ENCODE measurements at regions not wholly inside any gene's neighbourhood (a gene's known extent, or its start where the extent isn't known, plus 50 kb on each side); places are given as distances from the start of the nearest gene placed in this dataset.

DNA sequence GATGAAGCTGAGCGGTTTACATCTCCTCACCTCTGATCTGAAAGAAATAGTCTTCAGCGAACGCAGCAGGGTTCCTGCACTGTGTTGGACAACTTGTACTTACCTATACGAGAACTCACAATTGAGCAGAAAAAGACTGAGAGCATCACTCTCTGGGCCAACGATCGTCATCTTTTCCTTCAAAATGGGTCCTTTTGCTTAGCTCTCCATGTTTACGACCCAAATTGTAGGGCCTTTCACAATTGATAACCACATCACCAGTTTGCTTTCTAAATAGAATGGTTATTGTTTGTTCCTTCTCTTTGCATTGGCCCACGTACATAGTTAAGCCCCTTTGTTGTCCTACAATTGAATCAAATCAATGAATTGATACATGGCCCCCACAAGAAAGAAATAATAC, 110.0 kb upstream of the DMRT1 start:
- CTCF ChIA-PET: no interaction called here
- H3K4me2 ChIP-seq (ENCODE audit: low read depth, low read length): no peak overlapping the region
- H4K8ac ChIP-seq (ENCODE audit: low read depth in 2 of 2, low read length in 2 of 2): no peak overlapping the region
- TF ChIP-seq MAFK (IDR thresholded peaks at IDR 0.05; ENCODE audit: low read depth, low read length): no peak
- no peak for TF ChIP-seq MAZ (IDR thresholded peaks at IDR 0.05; ENCODE audit: borderline replicate concordance, low read depth, low read length)
- TF ChIP-seq, protein P1, sequence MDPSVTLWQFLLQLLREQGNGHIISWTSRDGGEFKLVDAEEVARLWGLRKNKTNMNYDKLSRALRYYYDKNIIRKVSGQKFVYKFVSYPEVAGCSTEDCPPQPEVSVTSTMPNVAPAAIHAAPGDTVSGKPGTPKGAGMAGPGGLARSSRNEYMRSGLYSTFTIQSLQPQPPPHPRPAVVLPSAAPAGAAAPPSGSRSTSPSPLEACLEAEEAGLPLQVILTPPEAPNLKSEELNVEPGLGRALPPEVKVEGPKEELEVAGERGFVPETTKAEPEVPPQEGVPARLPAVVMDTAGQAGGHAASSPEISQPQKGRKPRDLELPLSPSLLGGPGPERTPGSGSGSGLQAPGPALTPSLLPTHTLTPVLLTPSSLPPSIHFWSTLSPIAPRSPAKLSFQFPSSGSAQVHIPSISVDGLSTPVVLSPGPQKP (IDR thresholded peaks at IDR 0.05; ENCODE audit: borderline replicate concordance, low read depth, low read length): no peak
- no peak for TF ChIP-seq CHD1 (IDR thresholded peaks at IDR 0.05; ENCODE audit: low read depth, low read length)
- TF ChIP-seq, protein P2, sequence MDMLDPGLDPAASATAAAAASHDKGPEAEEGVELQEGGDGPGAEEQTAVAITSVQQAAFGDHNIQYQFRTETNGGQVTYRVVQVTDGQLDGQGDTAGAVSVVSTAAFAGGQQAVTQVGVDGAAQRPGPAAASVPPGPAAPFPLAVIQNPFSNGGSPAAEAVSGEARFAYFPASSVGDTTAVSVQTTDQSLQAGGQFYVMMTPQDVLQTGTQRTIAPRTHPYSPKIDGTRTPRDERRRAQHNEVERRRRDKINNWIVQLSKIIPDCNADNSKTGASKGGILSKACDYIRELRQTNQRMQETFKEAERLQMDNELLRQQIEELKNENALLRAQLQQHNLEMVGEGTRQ (IDR thresholded peaks at IDR 0.05; ENCODE audit: low read depth, low read length): no peak
- TF ChIP-seq MXI1 (IDR thresholded peaks at IDR 0.05; ENCODE audit: borderline replicate concordance, low read depth, low read length): no peak
- TF ChIP-seq POLR2A (IDR thresholded peaks at IDR 0.05; ENCODE audit: low read depth, low read length): no peak
- TF ChIP-seq BHLHE40 (IDR thresholded peaks at IDR 0.05; ENCODE audit: low read depth, low read length): no peak
- no peak for TF ChIP-seq NFE2L2 (IDR thresholded peaks at IDR 0.05; ENCODE audit: low read depth, low read length)
- BruUV-seq (replicated peaks): no TSS peak
- H2AFZ ChIP-seq (replicated peaks; ENCODE audit: low read length, poor library complexity): no peak overlapping the region
- H3K9me1 ChIP-seq (ENCODE audit: insufficient read depth, low read length): peaks cover 11% of the 10 kb centered on the region; the same call in 1 of the 2 replicates
- no peaks in the 10 kb centered on the region for H3K27me3 ChIP-seq (ENCODE audit: control insufficient read depth, insufficient read depth, low read length)
- intact Hi-C loops (cut with micrococcal nuclease) (no loop called here), dilution Hi-C loops (cut with HindIII; ENCODE audit: low sequenced_read_pairs, unreplicated experiment) (no loop called here), in situ Hi-C loops (cut with MboI; ENCODE audit: low sequenced_read_pairs) (no loop called here)
- H3K4me1 ChIP-seq (ENCODE audit: control insufficient read depth, insufficient read depth, low read length): peaks cover 5% of the 10 kb centered on the region
- no peak overlapping the region for H2BK120ac ChIP-seq (ENCODE audit: low read depth, low read length)
- no peak overlapping the region for H3K56ac ChIP-seq (ENCODE audit: extremely low read depth, insufficient read depth, low read length)
- POLR2A ChIA-PET (ENCODE audit: unreplicated experiment): no interaction called here
- H4K20me1 ChIP-seq (ENCODE audit: insufficient read depth, low read length): peaks cover 3% of the 10 kb centered on the region; the same call in 1 of the 2 replicates
- H2AK5ac ChIP-seq (ENCODE audit: low read depth, low read length): no peak overlapping the region
- H4K91ac ChIP-seq (ENCODE audit: insufficient read depth, low read depth, low read length): no peak overlapping the region
- no peak overlapping the region for H2BK15ac ChIP-seq (ENCODE audit: low read depth, low read length)
- H3K18ac ChIP-seq (ENCODE audit: low read depth, low read length): no peak overlapping the region
- no peak overlapping the region for H2BK5ac ChIP-seq (ENCODE audit: low read depth, low read length, poor library complexity, severe bottlenecking)
- no peak for ATAC-seq (ENCODE audit: low read depth)
- H3K23ac ChIP-seq (ENCODE audit: low read depth, low read length): no peak overlapping the region
- H3K9me3 ChIP-seq (ENCODE audit: control insufficient read depth, insufficient read depth, low read length): no peaks in the 10 kb centered on the region
- H4K5ac ChIP-seq (ENCODE audit: low read depth, low read length): no peak overlapping the region
- H3K4me3 ChIP-seq (ENCODE audit: insufficient read depth, low read depth, low read length): no peak overlapping the region
- no peak overlapping the region for H3K27ac ChIP-seq (ENCODE audit: insufficient read depth, low read length)
- no peak for DNase-seq
- no peak overlapping the region for H3K14ac ChIP-seq (replicated peaks; ENCODE audit: low read depth, low read length)
- H3K36me3 ChIP-seq (ENCODE audit: control insufficient read depth, insufficient read depth, low read length): peaks cover 20% of the 10 kb centered on the region
- H3K9ac ChIP-seq (ENCODE audit: low read depth, low read length): no peak overlapping the region
- H2AK9ac ChIP-seq (replicated peaks; ENCODE audit: low read depth, low read length, poor library complexity): no peak overlapping the region
- no peak overlapping the region for H2BK20ac ChIP-seq (ENCODE audit: low read depth, low read length)
- H3K4ac ChIP-seq (ENCODE audit: low read depth, low read length): no peak overlapping the region
- H3K79me1 ChIP-seq (ENCODE audit: low read depth in 1 of 2, low read length in 2 of 2): peaks cover 10 to 49% of the 10 kb centered on the region in 2 experiments
- 100% methylated on average over 1 of the region's 8 CpGs; no CpG with 5 or more reads in 1 of the 2 experiments for WGBS, 2 experiments (ENCODE audit: extremely low coverage in 2 of 2, insufficient read length in 1 of 2)

Measured in IMR-90 (cell line).